Caco-2 (cell line): ENCODE measurements at regions not wholly inside any gene's neighbourhood (a gene's known extent, or its start where the extent isn't known, plus 50 kb on each side); places are given as distances from the start of the nearest gene placed in this dataset.

ENCODE experiments used
- BruUV-seq: library from RNA; stranded (reverse); fragments of 400-500 nt; replicated peaks from 2 replicates; lab custom pipeline; 2021; lab: Mats Ljungman, UMichigan
- CTCF ChIA-PET: fragments of 300-600 bp; sonication (Branson Sonifier 250); formaldehyde crosslinking; loops from one replicate; lab custom pipeline; 2022; ENCODE audit warnings: antibody characterized with exemption; lab: Charles Lee
- POLR2A ChIA-PET: fragments of 300-600 bp; sonication (Branson Sonifier 250); formaldehyde crosslinking; loops from one replicate; lab custom pipeline; 2022; ENCODE audit warnings: antibody characterized with exemption; lab: Charles Lee
- DNase-seq, 2 experiments: peaks; one replicate each; pipeline versions ENCODE4 v3.0.0 to v3.0.0-alpha.2; 2020 to 2022
- H3K27me3 ChIP-seq: replicated peaks from 2 replicates; pipeline ENCODE4 v1.6.0; 2011; ENCODE audit warnings: low read length; ENCODE audit not compliant: control insufficient read depth, insufficient read depth
- H3K36me3 ChIP-seq: 2 replicates; pipeline ENCODE4 v1.5.1; 2011; ENCODE audit warnings: low read length; ENCODE audit not compliant: control insufficient read depth, insufficient read depth
- H3K4me1 ChIP-seq: fragments of 250-450 bp; sonication (Bioruptor Pico); 2 replicates; pipeline ENCODE4 v1.5.1; 2020; ENCODE audit warnings: mild to moderate bottlenecking
- H3K4me3 ChIP-seq: 2 replicates; pipeline ENCODE4 v1.5.1; 2011; ENCODE audit warnings: low read depth, mild to moderate bottlenecking, control low read depth, low read length
- H3K9me3 ChIP-seq: fragments of 250-450 bp; sonication (Bioruptor Pico); 2 replicates; pipeline ENCODE4 v1.5.1; 2020; ENCODE audit warnings: mild to moderate bottlenecking, moderate library complexity
- H3K27ac Mint-ChIP-seq: one replicate; pipeline ENCODE4 v1.8.0; 2022; ENCODE audit warnings: mixed read lengths; ENCODE audit not compliant: unreplicated experiment
- H3K27me3 Mint-ChIP-seq: one replicate; pipeline ENCODE4 v1.8.0; 2022; ENCODE audit warnings: mixed read lengths; ENCODE audit not compliant: insufficient read depth, unreplicated experiment
- H3K36me3 Mint-ChIP-seq: one replicate; pipeline ENCODE4 v1.8.0; 2022; ENCODE audit warnings: mild to moderate bottlenecking, mixed read lengths; ENCODE audit not compliant: insufficient read depth, unreplicated experiment
- H3K4me1 Mint-ChIP-seq: one replicate; pipeline ENCODE4 v1.8.0; 2022; ENCODE audit warnings: low read depth, mixed read lengths; ENCODE audit not compliant: unreplicated experiment
- H3K4me3 Mint-ChIP-seq: one replicate; pipeline ENCODE4 v1.8.0; 2022; ENCODE audit warnings: mild to moderate bottlenecking, moderate library complexity, mixed read lengths; ENCODE audit not compliant: unreplicated experiment
- H3K9me3 Mint-ChIP-seq: one replicate; pipeline ENCODE4 v1.8.0; 2022; ENCODE audit warnings: mixed read lengths; ENCODE audit not compliant: unreplicated experiment
- intact Hi-C: fragments of 100-400 bp; cut with micrococcal nuclease; formaldehyde crosslinking; loops from one replicate; pipeline ENCODE4 v1.10.0; 2022; ENCODE audit not compliant: unreplicated experiment
- TF ChIP-seq, protein P1 (sequence below), 2 experiments: fragments of 200-600 bp in 1 of 2; IDR thresholded peaks; 1 replicate in 1 of 2; 2 replicates in 1 of 2; pipeline versions ENCODE4 v1.5.1 to v1.8.0; 2011 to 2022; ENCODE audit warnings: antibody characterized with exemption in 1 of 2, control low read depth in 1 of 2, inconsistent platforms in 1 of 2, low read depth in 1 of 2, low read length in 1 of 2, mild to moderate bottlenecking in 1 of 2, moderate library complexity in 1 of 2; ENCODE audit not compliant: insufficient read depth in 1 of 2, severe bottlenecking in 1 of 2, unreplicated experiment in 1 of 2

DNA sequence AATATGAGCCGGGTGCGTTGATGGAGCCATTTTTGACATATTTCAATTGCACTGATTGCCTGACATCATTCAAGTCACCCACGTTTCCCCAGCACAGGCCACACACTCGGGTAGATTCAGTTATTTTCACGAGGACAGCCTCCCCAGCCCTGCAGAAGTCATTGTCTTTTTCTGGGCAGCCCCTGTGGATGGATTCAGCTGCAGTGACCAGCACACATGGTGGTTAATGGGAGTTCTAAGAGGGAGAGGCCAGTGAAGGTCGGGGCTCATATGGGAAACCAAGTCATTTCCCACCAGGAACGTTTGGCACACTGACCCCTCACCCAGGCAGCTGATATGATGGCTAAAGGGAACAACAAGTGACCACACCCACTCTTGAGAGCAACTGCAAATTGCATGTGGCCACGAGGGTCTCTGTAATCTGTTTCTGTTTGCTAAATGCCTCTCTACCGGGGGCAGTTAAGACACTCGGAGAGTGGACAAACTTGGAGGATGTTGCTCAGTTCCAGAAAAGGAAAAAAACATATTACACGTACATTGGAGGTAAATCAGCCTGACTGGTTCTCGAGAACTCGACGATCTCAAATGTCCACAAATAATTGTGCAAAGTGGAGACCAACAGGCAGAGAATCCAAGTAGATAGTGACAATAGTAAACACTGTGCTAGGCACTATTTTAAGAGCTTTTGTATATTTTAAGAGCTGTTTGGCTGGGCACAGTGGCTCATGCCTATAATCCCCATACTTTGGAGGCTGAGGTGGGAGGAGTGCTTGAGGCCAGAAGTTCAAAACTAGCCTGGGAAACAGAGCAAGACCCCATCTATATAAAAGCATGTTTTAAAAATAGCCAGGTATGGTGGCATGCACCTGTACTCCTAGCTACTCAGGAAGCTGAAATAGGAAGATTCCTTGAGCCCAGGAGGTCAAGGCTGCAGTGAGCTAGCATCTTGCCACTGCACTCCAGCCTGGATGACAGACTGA lies 167.2 kb upstream of the IRF2BP2 start:
- H3K9me3 Mint-ChIP-seq: no peaks in the 10 kb centered on the region
- no TSS peak for BruUV-seq

DNA sequence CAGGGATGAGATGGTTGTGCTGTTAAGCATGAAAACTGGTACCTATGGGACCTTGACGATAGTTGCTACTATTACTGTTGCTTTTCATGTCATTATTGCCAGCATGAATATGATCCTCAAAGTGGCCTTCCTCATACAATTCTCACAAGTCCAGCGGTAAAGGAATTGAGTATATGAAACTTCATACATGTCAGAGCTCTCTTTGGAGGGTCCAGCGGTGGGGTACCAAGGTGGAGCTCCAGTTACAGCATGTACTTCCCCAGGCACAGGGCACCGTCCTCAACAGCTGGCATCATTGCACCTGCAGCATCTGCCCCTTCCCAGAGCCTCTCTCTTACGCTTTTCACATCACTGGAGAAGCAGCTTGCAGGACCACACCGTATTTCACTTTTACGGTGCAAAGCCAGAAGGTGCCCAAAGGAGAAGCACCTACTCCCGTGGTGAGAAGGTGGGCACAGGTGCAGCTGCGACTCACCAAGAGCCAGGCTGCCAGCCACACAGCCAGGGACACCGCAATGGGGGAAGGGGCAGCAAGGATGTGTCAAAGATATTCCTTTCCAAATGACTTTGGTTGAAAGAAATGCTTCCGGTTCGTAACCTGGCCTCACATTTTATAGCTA lies 166.4 kb upstream of the IRF2BP2 start:
- no peak overlapping the region for H3K4me3 Mint-ChIP-seq
- Histone ChIP-seq H3K27me3 (no peaks in the 10 kb centered on the region), H3K9me3 (no peaks in the 10 kb centered on the region), H3K36me3 (no peaks in the 10 kb centered on the region), H3K4me1 (peaks cover 25% of the 10 kb centered on the region), H3K4me3 (no peak overlapping the region)
- TF ChIP-seq, protein P1, sequence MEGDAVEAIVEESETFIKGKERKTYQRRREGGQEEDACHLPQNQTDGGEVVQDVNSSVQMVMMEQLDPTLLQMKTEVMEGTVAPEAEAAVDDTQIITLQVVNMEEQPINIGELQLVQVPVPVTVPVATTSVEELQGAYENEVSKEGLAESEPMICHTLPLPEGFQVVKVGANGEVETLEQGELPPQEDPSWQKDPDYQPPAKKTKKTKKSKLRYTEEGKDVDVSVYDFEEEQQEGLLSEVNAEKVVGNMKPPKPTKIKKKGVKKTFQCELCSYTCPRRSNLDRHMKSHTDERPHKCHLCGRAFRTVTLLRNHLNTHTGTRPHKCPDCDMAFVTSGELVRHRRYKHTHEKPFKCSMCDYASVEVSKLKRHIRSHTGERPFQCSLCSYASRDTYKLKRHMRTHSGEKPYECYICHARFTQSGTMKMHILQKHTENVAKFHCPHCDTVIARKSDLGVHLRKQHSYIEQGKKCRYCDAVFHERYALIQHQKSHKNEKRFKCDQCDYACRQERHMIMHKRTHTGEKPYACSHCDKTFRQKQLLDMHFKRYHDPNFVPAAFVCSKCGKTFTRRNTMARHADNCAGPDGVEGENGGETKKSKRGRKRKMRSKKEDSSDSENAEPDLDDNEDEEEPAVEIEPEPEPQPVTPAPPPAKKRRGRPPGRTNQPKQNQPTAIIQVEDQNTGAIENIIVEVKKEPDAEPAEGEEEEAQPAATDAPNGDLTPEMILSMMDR (IDR thresholded peaks at IDR 0.05; ENCODE audit: insufficient read depth in 1 of 2, low read depth in 1 of 2, low read length in 1 of 2, severe bottlenecking in 1 of 2, unreplicated experiment in 1 of 2): no peak
- POLR2A ChIA-PET: interaction anchor here (0.8 kb wide), 1 partner anchor 52 kb away, joined by 4 read pairs; no protein-coding TSS in a partner anchor
- no peak for DNase-seq
- no TSS peak for BruUV-seq
- H3K9me3 Mint-ChIP-seq: no peaks in the 10 kb centered on the region
- no peaks in the 10 kb centered on the region for H3K36me3 Mint-ChIP-seq
- H3K4me1 Mint-ChIP-seq: peaks cover 18% of the 10 kb centered on the region
- H3K27ac Mint-ChIP-seq: no peak overlapping the region
- CTCF ChIA-PET: no interaction called here
- intact Hi-C loops: no loop called here
- no peaks in the 10 kb centered on the region for H3K27me3 Mint-ChIP-seq

More for the DNA sequence above, 167.2 kb upstream of the IRF2BP2 start:
- Mint-ChIP-seq H3K27me3 (no peaks in the 10 kb centered on the region), H3K4me3 (no peak overlapping the region), H3K36me3 (no peaks in the 10 kb centered on the region), H3K4me1 (peaks cover 10% of the 10 kb centered on the region), H3K27ac (no peak overlapping the region)
- H3K9me3 ChIP-seq: no peaks in the 10 kb centered on the region
- no peak overlapping the region for H3K4me3 ChIP-seq
- DNase-seq: no peak
- H3K36me3 ChIP-seq: no peaks in the 10 kb centered on the region
- peaks cover 22% of the 10 kb centered on the region for H3K4me1 ChIP-seq
- ChIA-PET POLR2A (no interaction called here), CTCF (no interaction called here)
- TF ChIP-seq, protein P1 (IDR thresholded peaks at IDR 0.05; ENCODE audit: insufficient read depth in 1 of 2, low read depth in 1 of 2, low read length in 1 of 2, severe bottlenecking in 1 of 2, unreplicated experiment in 1 of 2): no peak
- intact Hi-C loops: no loop called here
- no peaks in the 10 kb centered on the region for H3K27me3 ChIP-seq

DNA sequence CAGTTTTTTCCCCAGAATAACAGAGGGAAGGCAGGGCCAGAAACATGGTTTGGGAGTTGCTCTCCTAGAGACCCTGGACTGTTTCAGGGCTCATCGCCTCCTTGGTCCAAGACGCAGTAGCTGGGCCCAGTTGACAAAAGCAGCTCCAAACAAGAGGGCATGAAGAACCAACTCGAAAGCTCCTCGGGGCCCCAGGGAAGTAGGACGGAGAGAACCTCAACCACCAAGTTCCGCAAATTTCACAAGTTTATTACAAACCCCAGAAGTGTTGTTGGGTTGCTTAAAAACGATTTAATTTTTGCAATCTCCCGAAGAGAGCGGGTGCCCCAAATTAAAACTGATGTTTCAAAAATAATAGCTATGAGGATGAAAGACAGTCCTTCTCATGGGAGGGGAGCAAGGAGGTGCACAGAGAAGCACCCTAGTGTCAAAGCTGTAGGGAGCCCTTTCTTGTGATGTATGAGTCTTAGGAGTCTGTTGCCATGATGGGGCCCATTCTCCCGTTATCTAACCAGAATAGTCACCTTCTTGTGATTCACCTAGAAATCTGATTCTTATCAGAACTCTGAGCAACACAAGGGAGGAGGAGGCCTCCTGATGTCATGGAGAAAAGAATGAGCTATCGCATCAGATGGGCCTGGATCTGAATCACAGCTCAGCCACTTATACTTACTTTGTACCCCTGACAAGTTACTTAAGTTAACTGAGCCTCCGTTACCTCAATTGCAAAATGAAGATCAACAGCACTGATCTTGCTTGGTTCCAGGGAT lies 165.7 kb upstream of the IRF2BP2 start:
- ChIA-PET POLR2A (interaction anchor here (0.8 kb wide), 1 partner anchor 51 kb away, joined by 4 read pairs; no protein-coding TSS in a partner anchor), CTCF (no interaction called here)
- Mint-ChIP-seq H3K4me1 (peaks cover 21% of the 10 kb centered on the region), H3K36me3 (no peaks in the 10 kb centered on the region), H3K27me3 (no peaks in the 10 kb centered on the region), H3K27ac (no peak overlapping the region), H3K4me3 (no peak overlapping the region), H3K9me3 (no peaks in the 10 kb centered on the region)
- Histone ChIP-seq H3K9me3 (no peaks in the 10 kb centered on the region), H3K27me3 (no peaks in the 10 kb centered on the region), H3K36me3 (no peaks in the 10 kb centered on the region), H3K4me1 (peaks cover 25% of the 10 kb centered on the region), H3K4me3 (no peak overlapping the region)
- no peak for DNase-seq
- intact Hi-C loops: no loop called here
- BruUV-seq: no TSS peak
- TF ChIP-seq, protein P1 (IDR thresholded peaks at IDR 0.05; ENCODE audit: insufficient read depth in 1 of 2, low read depth in 1 of 2, low read length in 1 of 2, severe bottlenecking in 1 of 2, unreplicated experiment in 1 of 2): no peak
